ENCODE measurements at regions not wholly inside any gene's neighbourhood (a gene's known extent, or its start where the extent isn't known, plus 50 kb on each side); places are given as distances from the start of the nearest gene placed in this dataset.
A peak's percentile ranks its signal among the peaks of the same experiment; 100 is the strongest.
"Not testable (repeated sequence)": the region's sequence is repeated elsewhere in the genome, so short reads cannot be mapped to it uniquely, and the experiment has no call there.

GRCh38 chr16:87095271-87095670 lies 221.9 kb downstream of the C16orf95 start:
- DNase-seq (ENCODE audit: low read depth in 2 of 2): no peak

GRCh38 chr16:87096746-87097333 lies 220.4 kb downstream of the C16orf95 start:
- DNase-seq (ENCODE audit: low read depth in 2 of 2): no peak

DNA sequence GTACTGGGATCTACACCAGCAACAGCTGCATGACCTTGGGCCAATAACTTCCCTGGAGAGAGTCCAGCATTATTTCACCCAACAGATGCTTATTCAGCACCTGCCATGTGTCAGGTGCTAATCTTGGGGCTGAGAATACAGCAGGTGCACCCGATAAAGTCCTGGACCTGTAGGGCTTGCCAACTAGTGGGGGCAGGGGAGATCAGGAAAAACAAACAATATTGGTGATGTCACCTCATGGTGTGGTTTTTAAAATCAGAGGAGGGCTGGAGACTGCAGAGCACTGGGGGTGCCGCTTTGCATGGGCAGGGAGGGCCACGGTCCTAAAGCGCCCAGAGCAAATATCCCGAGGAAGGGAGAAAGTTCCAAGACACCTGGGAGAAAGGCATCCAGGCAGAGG lies 218.8 kb downstream of the C16orf95 start:
- no peak for DNase-seq (ENCODE audit: low read depth in 2 of 2)

DNA sequence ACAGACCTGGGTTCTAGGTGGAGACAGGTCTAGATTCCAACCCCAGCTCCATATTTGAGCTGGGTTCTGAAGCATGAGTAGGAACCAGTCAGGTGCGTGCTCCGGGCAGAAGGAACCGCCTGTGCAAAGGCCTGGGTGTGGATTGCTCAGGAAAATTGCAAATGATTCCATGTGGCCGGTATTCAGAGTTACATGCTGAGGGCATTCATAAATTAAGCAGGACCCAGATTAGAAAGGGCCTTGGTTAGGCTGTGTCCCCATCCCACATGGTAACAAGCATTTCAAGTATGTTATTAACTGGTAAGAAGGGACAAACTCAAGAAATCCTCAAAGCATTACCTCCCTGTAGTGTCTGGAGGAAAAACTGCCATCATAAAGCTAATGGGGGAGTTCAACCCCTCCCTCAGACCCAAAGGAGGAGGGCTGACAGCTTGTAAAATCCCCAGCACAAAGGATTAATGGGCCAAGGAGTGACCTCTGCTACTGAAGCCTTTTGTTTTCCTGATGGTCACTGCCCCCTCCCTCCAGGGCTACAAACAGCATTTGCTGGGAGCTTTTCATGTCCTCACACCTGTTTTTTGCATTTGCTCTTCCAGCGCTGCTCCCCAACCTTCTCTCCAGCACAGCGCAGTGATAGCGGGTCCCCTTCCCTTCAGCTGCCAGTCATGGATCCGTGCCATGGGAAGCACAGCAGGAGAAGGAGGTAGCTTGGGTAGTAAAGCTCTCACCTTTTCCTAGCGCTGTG lies 218.0 kb downstream of the C16orf95 start:
- DNase-seq (ENCODE audit: low read depth in 2 of 2): no peak

DNA sequence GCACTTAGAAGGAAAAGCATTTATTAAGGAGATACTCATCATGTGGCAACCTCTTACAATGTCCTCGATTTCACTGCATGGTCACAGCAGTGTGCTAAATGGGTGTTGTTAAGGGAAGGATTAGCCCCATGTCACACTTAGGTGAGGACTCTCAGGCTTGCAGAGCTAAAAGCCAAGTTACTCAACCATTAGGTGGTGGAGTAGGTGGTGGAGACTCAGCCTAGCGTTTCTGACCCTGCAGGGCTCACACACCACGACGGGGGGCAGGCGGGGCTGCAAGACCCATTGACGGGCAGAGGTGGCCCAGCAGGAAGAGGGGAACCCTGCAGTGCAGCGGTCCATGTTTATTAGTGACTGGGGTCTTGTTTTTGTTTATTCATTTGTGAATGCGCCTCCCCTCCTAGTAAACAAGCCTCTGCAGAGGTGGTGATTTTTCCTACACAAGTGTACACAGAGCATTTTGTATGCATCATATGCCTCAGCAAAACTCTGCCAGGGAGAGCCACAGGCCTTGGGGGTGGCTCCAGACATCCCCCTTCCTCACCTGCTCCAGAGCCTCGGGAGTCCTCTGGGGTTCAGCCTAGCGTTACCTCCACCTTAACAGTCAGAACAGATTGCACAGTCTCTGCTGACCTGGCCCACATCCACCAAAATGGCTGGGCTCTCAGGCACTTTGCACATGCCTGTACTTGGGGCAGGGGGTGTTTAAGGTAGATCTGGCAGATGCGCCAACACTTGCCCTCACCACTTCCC lies 216.7 kb downstream of the C16orf95 start:
- no peak for DNase-seq (ENCODE audit: low read depth in 2 of 2)

- DNase-seq (ENCODE audit: low read depth in 2 of 2): peak; percentile 47 to 56
Observed at GRCh38 chr16:87101903-87102302, 215.3 kb downstream of the C16orf95 start.

- DNase-seq (ENCODE audit: low read depth in 2 of 2): no peak
Observed at GRCh38 chr16:87107201-87107600, 210.0 kb downstream of the C16orf95 start.

- no peak for DNase-seq (ENCODE audit: low read depth in 2 of 2)
Observed at GRCh38 chr16:87108278-87108677, 208.9 kb downstream of the C16orf95 start.

DNA sequence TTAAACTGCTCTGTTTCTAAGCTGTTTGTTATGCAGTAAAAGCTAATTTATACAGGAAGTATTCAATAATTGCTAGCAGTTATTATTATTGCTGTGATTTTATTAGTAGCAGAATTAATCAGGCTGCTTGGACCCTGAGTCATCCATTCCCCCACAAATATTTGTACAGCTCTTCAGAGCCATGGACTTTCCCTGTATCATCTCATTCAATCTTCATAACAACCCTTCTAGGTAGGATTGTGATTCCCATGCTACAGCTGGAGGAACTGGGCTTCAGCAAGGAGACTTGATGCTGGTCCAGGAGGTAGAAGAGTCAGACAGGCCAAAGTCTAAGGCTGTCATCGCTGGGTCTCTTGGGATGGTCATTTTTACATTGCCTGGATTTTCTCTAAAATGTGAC lies 208.3 kb downstream of the C16orf95 start:
- DNase-seq (ENCODE audit: low read depth in 2 of 2): no peak

DNA sequence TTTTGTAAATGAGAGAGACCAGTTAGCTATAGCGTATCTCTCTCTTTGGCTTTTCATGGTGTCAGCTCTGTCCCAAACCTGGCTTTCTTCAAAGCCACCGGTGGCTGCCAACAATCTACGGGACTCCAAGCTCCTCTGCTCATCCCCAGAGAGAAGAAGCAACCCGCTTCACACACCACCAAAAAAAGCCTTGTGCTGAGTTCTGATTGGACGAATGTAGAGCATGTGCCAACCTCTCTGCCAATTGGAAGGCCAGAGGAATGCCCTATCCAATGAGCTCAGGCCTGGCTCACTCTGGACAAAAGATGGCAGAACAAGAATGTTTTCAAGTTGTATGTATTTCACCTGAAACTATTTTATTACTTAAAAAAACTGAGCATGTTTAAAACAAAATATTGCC lies 202.4 kb downstream of the C16orf95 start:
- DNase-seq (ENCODE audit: low read depth in 2 of 2): no peak

GRCh38 chr16:87115646-87116045 lies 201.5 kb downstream of the C16orf95 start:
- no peak for DNase-seq (ENCODE audit: low read depth in 2 of 2)

- no peak for DNase-seq (ENCODE audit: low read depth in 2 of 2)
Observed at GRCh38 chr16:87117936-87118335, 199.3 kb downstream of the C16orf95 start.

- DNase-seq (ENCODE audit: low read depth in 2 of 2): no peak
Observed at GRCh38 chr16:87119168-87119567, 198.0 kb downstream of the C16orf95 start.

GRCh38 chr16:87119748-87120147 lies 197.4 kb downstream of the C16orf95 start:
- no peak for DNase-seq (ENCODE audit: low read depth in 2 of 2)

DNA sequence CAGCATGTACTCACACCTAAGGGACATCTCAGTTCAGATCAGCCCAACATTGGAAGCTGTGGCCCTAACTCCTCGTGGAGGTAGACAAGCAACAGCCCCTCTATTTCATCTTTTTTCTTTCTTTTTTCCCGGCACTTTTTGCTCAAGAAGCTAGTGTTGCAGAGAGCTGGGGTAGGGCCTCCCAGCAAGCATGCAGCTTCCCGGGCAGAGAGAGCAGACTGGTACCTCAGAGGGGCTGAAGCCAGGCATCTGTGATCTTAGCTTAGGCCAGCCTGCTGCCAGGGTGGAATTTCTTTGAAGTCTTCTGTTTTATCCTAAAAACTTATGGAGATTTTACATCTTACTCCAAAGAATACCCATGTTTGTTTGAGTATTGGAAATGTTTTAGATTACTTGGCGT lies 195.4 kb downstream of the C16orf95 start:
- DNase-seq (ENCODE audit: low read depth in 2 of 2): no peak

DNA sequence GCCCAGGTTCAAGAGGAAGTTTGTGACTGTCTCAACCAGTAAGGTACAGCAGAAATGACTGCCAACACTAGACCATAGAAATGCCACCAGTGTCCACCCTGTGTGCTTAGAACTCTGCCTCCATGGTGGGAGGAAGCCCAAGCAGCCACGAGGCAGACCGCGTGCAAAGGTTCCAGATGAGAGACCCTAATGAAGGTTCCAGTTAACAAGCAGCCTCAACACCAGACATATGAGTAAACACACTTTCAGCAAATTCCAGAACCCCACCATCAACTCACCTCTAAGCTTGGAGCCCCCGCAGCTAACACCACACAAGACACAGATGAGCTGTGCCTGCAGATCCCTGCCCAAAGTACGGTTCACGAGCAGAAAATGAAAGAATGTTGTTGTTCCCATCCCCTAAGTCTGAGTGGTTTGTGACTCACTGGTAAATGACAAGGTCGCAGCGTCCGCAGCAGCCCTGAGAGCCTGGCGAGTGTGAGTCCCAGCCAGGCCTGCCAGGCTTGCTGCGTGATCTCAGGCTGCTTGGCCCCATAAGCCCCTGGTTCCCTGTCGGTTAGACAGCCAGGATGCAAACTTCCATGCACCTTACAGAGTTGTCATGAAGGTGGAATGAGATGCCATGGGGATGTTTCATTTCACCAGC lies 193.7 kb downstream of the C16orf95 start:
- DNase-seq (ENCODE audit: low read depth in 2 of 2): no peak

DNA sequence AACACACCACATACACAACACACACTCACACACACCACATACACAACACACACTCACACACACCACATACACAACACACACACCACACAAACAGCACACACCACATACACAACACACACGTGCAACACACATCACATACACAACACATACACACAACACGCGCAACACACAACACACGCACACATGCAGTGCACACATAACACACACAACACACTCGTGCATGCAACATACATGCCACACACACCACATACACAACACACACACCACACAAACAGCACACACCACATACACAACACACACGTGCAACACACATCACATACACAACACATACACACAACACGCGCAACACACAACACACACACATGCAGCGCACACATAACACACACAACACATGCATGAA lies 192.8 kb downstream of the C16orf95 start:
- not testable (repeated sequence) for DNase-seq (ENCODE audit: low read depth in 2 of 2)

GRCh38 chr16:87125206-87126155 lies 191.7 kb downstream of the C16orf95 start:
- DNase-seq (ENCODE audit: low read depth in 2 of 2): no peak

DNA sequence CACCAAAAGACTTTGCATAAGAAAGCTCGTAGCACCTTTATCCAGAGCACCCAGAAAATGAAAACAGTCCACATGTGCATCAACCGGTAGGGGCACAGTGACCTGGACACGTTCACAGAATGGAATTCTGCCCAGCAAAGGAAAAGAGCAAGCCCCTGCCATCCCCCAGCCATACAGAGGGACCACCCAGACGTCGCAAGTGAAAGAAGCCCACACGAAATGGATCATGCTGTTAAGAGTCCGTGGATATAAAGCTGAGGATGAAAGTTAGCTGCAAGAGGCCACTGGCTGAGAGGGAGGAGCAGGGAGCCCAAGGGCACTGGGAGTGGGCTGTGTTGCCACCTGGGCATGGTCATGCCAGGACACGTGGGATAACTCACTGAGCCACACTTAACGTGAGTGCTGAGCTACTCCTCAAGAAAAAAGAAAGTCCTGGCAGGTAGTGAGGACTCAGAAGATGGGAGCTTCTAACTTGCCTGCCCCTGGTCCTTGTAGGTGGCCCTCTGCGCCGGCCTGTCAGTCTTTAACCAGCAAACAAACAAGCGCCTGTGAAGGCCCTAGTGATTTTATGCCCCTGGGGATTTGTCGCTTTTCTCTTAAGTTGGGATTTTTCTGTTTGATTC lies 190.7 kb downstream of the C16orf95 start:
- no peak for DNase-seq (ENCODE audit: low read depth in 2 of 2)

DNA sequence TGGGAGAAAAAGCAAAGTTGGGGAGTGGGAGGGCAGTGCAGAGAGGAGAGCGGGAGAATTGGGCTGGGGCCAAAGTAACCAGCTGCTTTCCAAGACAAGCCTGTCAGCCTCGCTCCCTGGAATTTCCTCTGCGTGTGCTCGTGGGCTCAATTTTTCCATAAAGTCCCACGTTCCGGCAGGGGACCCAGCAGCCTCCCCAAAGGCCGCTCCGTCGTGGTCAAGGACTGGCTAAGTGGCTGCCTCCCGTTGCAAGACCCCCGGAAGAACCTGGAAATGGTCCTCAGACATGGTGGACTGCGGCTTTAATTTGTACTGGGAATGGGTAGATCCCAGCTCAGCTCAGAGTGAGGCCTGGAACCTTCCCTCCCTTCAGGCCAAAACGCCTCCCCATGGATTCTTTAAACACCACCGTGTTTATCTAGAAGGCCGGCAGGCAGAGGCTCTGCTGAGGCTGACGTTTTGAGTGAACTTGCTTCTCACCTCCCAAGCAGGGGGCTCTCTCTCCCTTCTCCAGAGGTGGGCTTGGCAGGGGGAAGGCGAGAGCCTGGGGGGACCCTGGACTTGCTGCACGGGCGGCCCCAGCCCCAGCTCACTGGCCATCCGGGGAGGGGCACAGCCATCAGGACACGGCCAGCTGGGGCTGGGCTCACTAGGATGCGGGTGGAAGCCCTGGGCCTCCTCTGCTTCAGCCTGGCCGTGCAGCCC lies 190.0 kb downstream of the C16orf95 start:
- DNase-seq (ENCODE audit: low read depth in 2 of 2): no peak
